Lower leg skin (tissue), 4 donors: ENCODE measurements at regions not wholly inside any gene's neighbourhood (a gene's known extent, or its start where the extent isn't known, plus 50 kb on each side); places are given as distances from the start of the nearest gene placed in this dataset.

Experiments
- DNase-seq, 2 donors: peaks; one replicate each; pipeline ENCODE4 v3.0.0-alpha.2; 2019; ENCODE audit warnings: low spot score in 2 of 2
- H3K4me3 ChIP-seq: fragments of 200-600 bp; sonication (generic); 2 replicates; pipeline ENCODE4 v1.5.1; 2017; ENCODE audit warnings: mild to moderate bottlenecking, low read depth; ENCODE audit not compliant: poor library complexity, severe bottlenecking
- POLR2A ChIP-seq, 2 donors: fragments of 450-650 bp; IDR thresholded peaks; one replicate each; pipeline ENCODE4 v1.6.1; 2016 to 2017; ENCODE audit warnings: antibody characterized with exemption in 2 of 2, mild to moderate bottlenecking in 1 of 2, moderate library complexity in 1 of 2
- WGBS, 2 donors: methylation state at CpG; one replicate each; pipeline ENCODE4 v1.1.5; 2018; 5-methylcytosine and 5-hydroxymethylcytosine counted together
- intact Hi-C: fragments of 100-400 bp; cut with DNase I; formaldehyde crosslinking; loops from one replicate; pipeline ENCODE4 v1.15.0; 2023; ENCODE audit warnings: low total_unique reads
- TF ChIP-seq, protein P1 (sequence below), 3 donors: fragments of 450-650 bp; IDR thresholded peaks; one replicate each; pipeline ENCODE4 v1.5.1; 2016; ENCODE audit warnings: antibody characterized with exemption in 3 of 3, mild to moderate bottlenecking in 3 of 3, moderate library complexity in 2 of 3

DNA sequence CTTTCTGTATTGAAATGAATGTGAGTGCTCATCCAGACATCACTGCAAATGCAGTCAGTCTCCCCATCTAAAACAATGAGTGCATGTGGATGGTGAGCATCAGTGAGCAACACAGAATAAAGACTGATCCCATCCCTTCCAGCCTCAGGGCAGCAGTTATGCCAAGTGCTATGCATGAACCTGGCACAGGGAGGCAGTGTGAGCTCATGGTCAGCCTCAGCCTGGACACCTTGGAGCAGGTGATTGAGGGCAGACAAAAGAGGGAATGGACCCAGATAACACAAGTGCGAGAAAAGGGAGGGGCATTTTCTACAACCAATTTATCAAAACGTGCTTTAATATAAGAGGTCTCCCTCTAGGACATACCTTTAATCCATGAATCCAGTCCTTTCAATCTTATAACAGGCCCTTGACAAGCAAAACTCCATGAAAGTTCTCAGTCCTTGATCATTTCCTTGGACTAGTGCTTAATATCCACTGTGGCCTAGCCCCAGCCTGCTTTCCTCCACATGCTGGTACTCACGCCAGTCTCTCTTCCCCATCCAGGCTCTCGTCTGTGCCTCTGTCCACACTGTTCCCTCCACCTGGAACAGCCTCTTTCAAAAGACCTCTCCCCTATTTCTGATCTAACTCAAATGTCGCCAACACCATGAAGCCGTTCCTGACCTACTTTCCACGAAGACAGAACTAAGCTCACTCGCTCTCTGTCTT is 50.5 kb upstream of the LRRC55 start:
- 80 to 82% methylated on average over 8 of the region's 8 CpGs for WGBS, 2 donors
- DNase-seq: no peak
- TF ChIP-seq POLR2A (IDR thresholded peaks at IDR 0.05): no peak
- TF ChIP-seq, protein P1, sequence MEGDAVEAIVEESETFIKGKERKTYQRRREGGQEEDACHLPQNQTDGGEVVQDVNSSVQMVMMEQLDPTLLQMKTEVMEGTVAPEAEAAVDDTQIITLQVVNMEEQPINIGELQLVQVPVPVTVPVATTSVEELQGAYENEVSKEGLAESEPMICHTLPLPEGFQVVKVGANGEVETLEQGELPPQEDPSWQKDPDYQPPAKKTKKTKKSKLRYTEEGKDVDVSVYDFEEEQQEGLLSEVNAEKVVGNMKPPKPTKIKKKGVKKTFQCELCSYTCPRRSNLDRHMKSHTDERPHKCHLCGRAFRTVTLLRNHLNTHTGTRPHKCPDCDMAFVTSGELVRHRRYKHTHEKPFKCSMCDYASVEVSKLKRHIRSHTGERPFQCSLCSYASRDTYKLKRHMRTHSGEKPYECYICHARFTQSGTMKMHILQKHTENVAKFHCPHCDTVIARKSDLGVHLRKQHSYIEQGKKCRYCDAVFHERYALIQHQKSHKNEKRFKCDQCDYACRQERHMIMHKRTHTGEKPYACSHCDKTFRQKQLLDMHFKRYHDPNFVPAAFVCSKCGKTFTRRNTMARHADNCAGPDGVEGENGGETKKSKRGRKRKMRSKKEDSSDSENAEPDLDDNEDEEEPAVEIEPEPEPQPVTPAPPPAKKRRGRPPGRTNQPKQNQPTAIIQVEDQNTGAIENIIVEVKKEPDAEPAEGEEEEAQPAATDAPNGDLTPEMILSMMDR (IDR thresholded peaks at IDR 0.05): no peak
- intact Hi-C loops: no loop called here
- no peak overlapping the region for H3K4me3 ChIP-seq
